Left renal cortex interstitium (tissue), 4 donors: ENCODE measurements at regions not wholly inside any gene's neighbourhood (a gene's known extent, or its start where the extent isn't known, plus 50 kb on each side); places are given as distances from the start of the nearest gene placed in this dataset.

Source experiments
- DNase-seq, 4 donors: peaks; one replicate each; pipeline ENCODE4 v3.0.0-alpha.2; 2013; ENCODE audit warnings: low read depth in 4 of 4, low spot score in 2 of 4, missing footprints in 1 of 4

- DNase-seq = no peak
These were observed 377.2 kb upstream of the DDI1 start for GRCh38 chr11:103659206-103659618.

GRCh38 chr11:103659743-103660142, 376.7 kb upstream of the DDI1 start:
- DNase-seq = no peak

DNA sequence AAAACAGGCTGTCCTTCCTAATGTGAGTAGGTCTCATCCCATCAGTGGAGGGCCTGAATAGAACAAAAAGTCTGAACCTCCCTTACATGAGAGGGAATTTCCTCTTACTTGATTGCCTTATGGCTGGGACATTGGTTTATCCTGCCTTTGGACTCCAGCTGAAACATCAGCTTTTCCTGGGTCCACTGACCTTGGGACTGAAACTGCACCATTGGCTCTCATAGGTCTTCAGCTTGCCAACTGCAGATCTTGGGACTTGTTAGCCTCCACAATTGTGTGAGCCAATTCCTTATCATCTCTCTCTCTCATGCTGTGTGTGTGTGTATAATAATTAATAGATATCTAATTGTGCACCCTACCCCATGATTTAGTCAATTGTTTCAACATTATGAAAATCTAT, 375.3 kb upstream of the DDI1 start:
- DNase-seq = no peak

DNA sequence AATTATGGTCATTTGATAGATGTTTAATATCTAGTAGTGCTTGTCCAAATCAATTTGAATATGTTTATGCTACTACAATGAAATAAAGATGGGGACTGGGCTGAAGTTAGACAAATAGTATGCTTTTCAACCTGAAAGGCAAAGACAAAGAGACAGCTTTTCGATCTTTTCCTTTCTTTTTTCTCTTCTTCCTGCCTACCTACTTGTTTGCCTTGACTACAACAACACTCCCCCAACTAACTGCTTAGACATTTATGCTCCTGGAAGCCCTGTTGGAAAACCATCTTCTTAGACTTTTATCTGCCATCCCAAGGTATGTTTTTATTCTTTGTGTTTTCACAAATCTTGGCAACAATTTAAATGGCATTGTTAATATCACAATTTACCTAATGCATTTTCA, 374.4 kb upstream of the DDI1 start:
- DNase-seq = no peak

GRCh38 chr11:103662880-103663279, 373.6 kb upstream of the DDI1 start:
- no peak for DNase-seq

DNA sequence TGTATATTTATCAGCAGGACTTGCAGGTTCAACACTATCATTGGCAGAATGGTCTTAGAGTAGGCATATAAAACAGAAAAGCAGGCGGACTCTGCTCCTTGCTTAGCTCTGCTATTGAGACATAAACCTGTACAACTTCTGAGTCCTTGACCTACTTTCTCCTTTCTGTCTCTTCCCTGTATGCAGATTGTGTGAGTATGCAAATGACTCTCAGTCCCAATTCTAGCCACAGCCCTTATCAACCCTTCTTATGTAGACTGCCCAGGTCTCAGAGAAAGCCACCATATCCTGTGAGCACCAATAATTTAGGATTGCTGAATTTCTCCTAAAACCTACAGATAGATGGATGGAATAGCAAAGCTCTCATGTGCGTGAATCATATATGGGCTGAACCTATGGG, 367.6 kb upstream of the DDI1 start:
- DNase-seq = no peak

- DNase-seq = no peak
These were observed 365.2 kb upstream of the DDI1 start for GRCh38 chr11:103671143-103671651.

GRCh38 chr11:103673773-103674172, 362.7 kb upstream of the DDI1 start:
- no peak for DNase-seq

DNA sequence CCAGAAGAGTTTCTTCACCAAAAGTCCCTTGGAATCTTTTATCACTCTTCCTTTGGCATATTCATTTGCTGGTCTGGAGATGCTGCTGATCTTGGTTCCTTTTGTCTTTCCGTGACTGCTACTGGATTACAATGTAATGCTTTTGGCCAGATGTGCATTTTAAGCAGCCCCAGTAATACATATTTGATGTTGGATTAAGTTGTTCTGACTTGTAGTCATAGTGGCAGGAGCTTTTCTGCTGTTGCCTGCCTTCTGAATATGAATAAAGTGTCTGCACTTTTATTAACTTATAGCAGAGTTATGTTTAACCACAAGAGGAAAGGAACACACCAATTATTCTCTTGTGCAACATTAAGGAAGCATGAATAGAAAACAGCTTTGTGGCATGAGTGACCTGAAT, 360.0 kb upstream of the DDI1 start:
- no peak for DNase-seq

DNA sequence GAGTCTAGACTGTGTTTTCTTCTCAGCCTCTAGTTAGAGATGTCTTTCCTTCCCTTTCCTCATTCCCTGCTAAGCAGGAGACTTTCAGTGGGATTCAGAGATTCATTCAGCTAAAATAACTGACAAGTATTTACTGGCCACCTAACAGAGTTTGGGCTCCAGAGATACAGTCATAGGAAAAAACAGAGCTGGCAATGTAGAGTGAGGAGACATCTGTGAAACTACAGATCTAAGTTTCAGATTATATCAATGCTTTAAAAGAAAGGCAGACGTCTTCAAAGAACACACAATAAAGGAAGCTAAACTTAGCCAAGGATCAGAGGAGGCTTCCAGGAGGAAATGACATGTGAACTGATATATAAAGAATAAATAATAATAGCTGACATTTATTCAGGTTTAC, 355.6 kb upstream of the DDI1 start:
- DNase-seq = no peak

- peak in 1 of 4 donors; percentile 3 for DNase-seq
These were observed 354.6 kb upstream of the DDI1 start for GRCh38 chr11:103681855-103682254.

GRCh38 chr11:103682318-103683184, 353.9 kb upstream of the DDI1 start:
- DNase-seq = peak; percentile 39 to 61 (median 46)

DNA sequence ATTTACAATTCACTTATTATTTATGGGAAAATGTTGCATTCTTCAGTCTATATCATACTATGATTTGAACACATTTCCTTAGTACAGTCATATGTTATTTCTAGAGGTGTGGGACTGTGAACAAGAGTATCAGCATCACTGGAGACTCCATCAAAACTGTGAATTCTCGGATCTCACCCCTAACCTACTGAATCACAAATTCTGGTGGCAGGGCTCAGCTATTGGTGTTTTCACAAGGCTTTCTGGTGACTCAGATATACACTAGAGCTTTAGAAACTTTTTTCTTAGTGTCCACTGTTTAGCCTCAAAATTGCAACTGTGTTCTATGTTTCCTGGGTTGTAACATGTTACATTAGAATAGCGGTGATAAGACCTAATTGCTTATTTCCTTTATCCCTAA, 352.9 kb upstream of the DDI1 start:
- DNase-seq = no peak

- DNase-seq = no peak
These were observed 347.5 kb upstream of the DDI1 start for GRCh38 chr11:103688924-103689323.

DNA sequence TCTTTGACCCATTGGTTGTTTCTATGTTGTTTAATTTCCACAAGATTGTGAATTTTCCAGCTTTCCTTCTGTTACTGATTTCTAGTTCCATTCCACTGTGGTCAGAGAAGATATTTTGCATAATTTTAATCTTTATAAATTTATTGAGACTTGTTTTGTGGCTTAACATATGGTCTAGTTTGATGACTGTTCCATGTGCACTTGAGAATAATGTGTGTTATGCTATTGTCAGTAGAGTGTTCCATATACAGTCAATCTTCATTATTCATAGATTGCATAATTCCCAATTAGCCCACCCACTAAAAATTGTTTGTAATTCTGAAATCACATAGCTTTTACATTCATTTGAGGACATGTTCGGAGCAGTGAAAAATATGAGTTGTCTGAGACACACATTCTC, 346.1 kb upstream of the DDI1 start:
- no peak for DNase-seq

DNA sequence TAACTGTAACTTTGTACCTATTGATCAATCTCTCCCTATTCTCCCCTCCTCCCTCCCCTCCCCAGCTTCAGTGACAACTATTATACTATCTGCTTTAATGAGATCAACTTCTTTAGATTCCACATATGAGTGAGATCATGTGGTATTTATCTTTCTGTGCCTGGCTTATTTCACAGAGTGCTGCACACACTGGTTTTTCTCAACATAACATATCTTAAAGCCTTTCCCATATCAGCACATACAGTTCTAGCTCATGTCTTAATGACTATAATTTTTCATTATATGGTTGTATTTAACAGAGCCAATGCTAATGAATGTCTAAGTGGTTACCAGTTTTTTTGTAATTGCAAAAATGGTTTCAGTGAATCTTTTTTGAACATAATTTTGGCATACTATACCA, 340.3 kb upstream of the DDI1 start:
- DNase-seq = no peak

DNA sequence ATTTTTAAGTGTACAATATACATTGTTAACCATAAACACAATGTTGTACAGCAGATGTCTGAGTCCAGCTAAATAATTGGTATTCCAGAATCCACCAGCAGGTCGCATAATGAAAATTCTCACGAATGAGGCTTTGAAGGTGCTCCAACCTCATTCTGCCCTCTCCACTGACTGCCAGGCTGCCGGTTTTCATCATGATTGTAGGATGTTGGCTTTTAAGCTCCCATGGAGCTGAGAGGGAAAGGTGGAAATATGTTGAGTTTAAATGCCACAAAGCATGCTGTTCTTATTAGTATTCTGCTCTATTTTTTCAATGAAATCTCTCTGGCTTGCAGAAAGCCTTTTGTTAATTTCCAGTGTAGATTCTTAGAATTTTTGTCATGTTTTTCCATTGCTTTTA, 337.2 kb upstream of the DDI1 start:
- no peak for DNase-seq

GRCh38 chr11:103699656-103700055, 336.8 kb upstream of the DDI1 start:
- DNase-seq = no peak

DNA sequence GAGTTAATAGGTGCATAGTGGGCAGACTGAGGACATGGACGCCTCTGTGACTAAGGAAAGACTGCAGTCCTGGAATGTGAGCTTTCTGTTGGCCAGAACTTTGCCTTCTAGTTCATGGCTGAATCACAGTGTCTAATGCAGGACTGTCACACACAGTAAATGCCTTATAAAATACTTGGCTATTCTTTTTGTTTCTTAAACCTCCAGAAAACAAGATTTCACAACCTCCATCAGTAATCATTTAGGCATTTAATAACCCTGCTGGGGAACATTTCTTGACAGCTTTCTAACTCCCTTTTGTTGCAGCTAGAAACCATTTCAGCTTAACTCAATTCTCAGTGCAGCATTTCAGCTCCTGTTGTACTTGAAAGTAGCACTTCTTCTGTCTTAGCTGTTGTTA, 335.8 kb upstream of the DDI1 start:
- DNase-seq = no peak

GRCh38 chr11:103703437-103703836, 333.0 kb upstream of the DDI1 start:
- DNase-seq = no peak

- DNase-seq = no peak
These were observed 332.5 kb upstream of the DDI1 start for GRCh38 chr11:103703954-103704353.

GRCh38 chr11:103705642-103706041, 330.8 kb upstream of the DDI1 start:
- DNase-seq = no peak

- no peak for DNase-seq
These were observed 327.1 kb upstream of the DDI1 start for GRCh38 chr11:103709371-103709770.
